ENCODE measurements at regions not wholly inside any gene's neighbourhood (a gene's known extent, or its start where the extent isn't known, plus 50 kb on each side); places are given as distances from the start of the nearest gene placed in this dataset.

- Histone ChIP-seq H3K27me3 (no peaks in the 10 kb centered on the region), H3K9me3 (no peaks in the 10 kb centered on the region), H3K36me3 (no peaks in the 10 kb centered on the region), H3K4me3 (ENCODE audit: low read depth, low read length) (no peak overlapping the region), H3K4me1 (no peaks in the 10 kb centered on the region)
- DNase-seq = no peak
- no peak for TF ChIP-seq CTCF (IDR thresholded peaks at IDR 0.05; ENCODE audit: low read depth, low read length)
Observed at GRCh38 chr4:180489787-180490186, 1753.4 kb upstream of the TENM3 start.

GRCh38 chr4:180491210-180491609 is 1752.0 kb upstream of the TENM3 start:
- Histone ChIP-seq H3K36me3 (no peaks in the 10 kb centered on the region), H3K27me3 (no peaks in the 10 kb centered on the region), H3K4me1 (no peaks in the 10 kb centered on the region), H3K9me3 (no peaks in the 10 kb centered on the region), H3K4me3 (ENCODE audit: low read depth, low read length) (no peak overlapping the region)
- DNase-seq = no peak
- TF ChIP-seq CTCF (IDR thresholded peaks at IDR 0.05; ENCODE audit: low read depth, low read length) = no peak

GRCh38 chr4:180493299-180493698 is 1749.9 kb upstream of the TENM3 start:
- TF ChIP-seq CTCF (IDR thresholded peaks at IDR 0.05; ENCODE audit: low read depth, low read length) = no peak
- no peaks in the 10 kb centered on the region for H3K27me3 ChIP-seq

GRCh38 chr4:180500154-180500553 is 1743.0 kb upstream of the TENM3 start:
- TF ChIP-seq CTCF (IDR thresholded peaks at IDR 0.05; ENCODE audit: low read depth, low read length) = no peak
- no peak for DNase-seq
- Histone ChIP-seq H3K27me3 (no peaks in the 10 kb centered on the region), H3K9me3 (no peaks in the 10 kb centered on the region), H3K4me3 (ENCODE audit: low read depth, low read length) (no peak overlapping the region), H3K4me1 (no peaks in the 10 kb centered on the region), H3K36me3 (no peaks in the 10 kb centered on the region)

More at GRCh38 chr4:180493299-180493698, 1749.9 kb upstream of the TENM3 start:
- Histone ChIP-seq H3K9me3 (no peaks in the 10 kb centered on the region), H3K4me1 (no peaks in the 10 kb centered on the region), H3K4me3 (ENCODE audit: low read depth, low read length) (no peak overlapping the region), H3K36me3 (no peaks in the 10 kb centered on the region)
- no peak for DNase-seq

GRCh38 chr4:180512801-180513475 is 1730.3 kb upstream of the TENM3 start:
- Histone ChIP-seq H3K9me3 (no peaks in the 10 kb centered on the region), H3K4me1 (no peaks in the 10 kb centered on the region), H3K4me3 (ENCODE audit: low read depth, low read length) (no peak overlapping the region), H3K27me3 (no peaks in the 10 kb centered on the region), H3K36me3 (no peaks in the 10 kb centered on the region)
- no peak for TF ChIP-seq CTCF (IDR thresholded peaks at IDR 0.05; ENCODE audit: low read depth, low read length)
- no peak for DNase-seq

GRCh38 chr4:180518906-180519305 is 1724.3 kb upstream of the TENM3 start:
- DNase-seq = no peak

More at GRCh38 chr4:180518906-180519305, 1724.3 kb upstream of the TENM3 start:
- H3K27me3 ChIP-seq = no peaks in the 10 kb centered on the region
- no peaks in the 10 kb centered on the region for H3K4me1 ChIP-seq
- no peak for TF ChIP-seq CTCF (IDR thresholded peaks at IDR 0.05; ENCODE audit: low read depth, low read length)
- H3K4me3 ChIP-seq (ENCODE audit: low read depth, low read length) = no peak overlapping the region
- H3K9me3 ChIP-seq = no peaks in the 10 kb centered on the region
- H3K36me3 ChIP-seq = no peaks in the 10 kb centered on the region
